Endothelial cell of umbilical vein (primary cell): ENCODE measurements at regions not wholly inside any gene's neighbourhood (a gene's known extent, or its start where the extent isn't known, plus 50 kb on each side); places are given as distances from the start of the nearest gene placed in this dataset.

Experiments
- BruUV-seq: library from RNA; stranded (reverse); fragments of 400-500 nt; replicated peaks from 2 replicates; lab custom pipeline; 2021; lab: Mats Ljungman, UMichigan
- CTCF ChIA-PET: fragments of 300-600, 350-600 bp; sonication (Branson Sonifier 250); formaldehyde crosslinking; loops from one replicate; lab custom pipeline; 2021; ENCODE audit warnings: antibody characterized with exemption, inconsistent platforms; lab: Charles Lee
- POLR2A ChIA-PET: fragments of 300-600, 350-600 bp; sonication (Branson Sonifier 250); formaldehyde crosslinking; loops from one replicate; lab custom pipeline; 2021; ENCODE audit warnings: antibody characterized with exemption, inconsistent platforms; lab: Charles Lee
- DNase-seq: peaks from one replicate; pipeline ENCODE4 v3.0.0-alpha.2; 2011; ENCODE audit warnings: low read depth, low spot score
- FAIRE-seq: peaks from 2 replicates; lab custom pipeline; 2011; peaks lifted over from hg19 to GRCh38; lab: Jason Lieb, UNC
- H2AFZ ChIP-seq: 2 replicates; pipeline ENCODE4 v1.6.0; 2012; ENCODE audit warnings: low read depth, low read length, control low read depth, inconsistent platforms
- H3K27ac ChIP-seq: 2 replicates; pipeline ENCODE4 v1.5.1; 2011; ENCODE audit warnings: low read depth, mild to moderate bottlenecking, control low read depth, low read length, moderate library complexity; ENCODE audit not compliant: insufficient read depth
- H3K27me3 ChIP-seq, 2 experiments: 2 replicates each; pipeline versions ENCODE4 v1.6.0 to v1.6.1; 2011; ENCODE audit warnings: low read length in 2 of 2, mixed read lengths in 1 of 2; ENCODE audit not compliant: control insufficient read depth in 2 of 2, insufficient read depth in 2 of 2
- H3K36me3 ChIP-seq, 2 experiments: 2 replicates in 1 of 2; 3 replicates in 1 of 2; pipeline ENCODE4 v1.5.1; 2011; ENCODE audit warnings: low read length in 2 of 2, mild to moderate bottlenecking in 1 of 2, moderate library complexity in 1 of 2; ENCODE audit not compliant: control insufficient read depth in 2 of 2, insufficient read depth in 2 of 2; ENCODE audit errors: extremely low read depth in 1 of 2
- H3K4me1 ChIP-seq: 3 replicates; pipeline ENCODE4 v1.5.1; 2011; ENCODE audit warnings: mild to moderate bottlenecking, low read length; ENCODE audit not compliant: control insufficient read depth, insufficient read depth; ENCODE audit errors: extremely low read depth
- H3K4me2 ChIP-seq: 2 replicates; pipeline ENCODE4 v1.6.1; 2011; ENCODE audit warnings: low read length, control low read depth, mixed read lengths; ENCODE audit not compliant: insufficient read depth
- H3K4me3 ChIP-seq, 3 experiments: fragments of 200-600 bp in 1 of 3; sonication (generic), shearing (Covaris generic) in 1 of 3; replicated peaks in 1 of 3; 2 replicates each; pipeline ENCODE4 v1.5.1; 2011 to 2016; ENCODE audit warnings: control low read depth in 3 of 3, low read length in 3 of 3, mild to moderate bottlenecking in 2 of 3, inconsistent platforms in 1 of 3, low read depth in 1 of 3, moderate library complexity in 1 of 3; ENCODE audit not compliant: insufficient read depth in 1 of 3
- H3K79me2 ChIP-seq: 2 replicates; pipeline ENCODE4 v1.6.0; 2012; ENCODE audit warnings: low read length, inconsistent platforms; ENCODE audit not compliant: control insufficient read depth, insufficient read depth
- H3K9ac ChIP-seq: replicated peaks from 2 replicates; pipeline ENCODE3; 2011; ENCODE audit warnings: low read length, control low read depth; ENCODE audit not compliant: insufficient read depth; ENCODE audit errors: extremely low read depth
- H3K9me1 ChIP-seq: replicated peaks from 3 replicates; pipeline ENCODE4 v1.6.0; 2011; ENCODE audit warnings: mild to moderate bottlenecking, low read length; ENCODE audit not compliant: control insufficient read depth, insufficient read depth; ENCODE audit errors: extremely low read depth
- H3K9me3 ChIP-seq: replicated peaks from 2 replicates; pipeline ENCODE4 v1.5.1; 2012; ENCODE audit warnings: low read length, inconsistent platforms; ENCODE audit not compliant: control insufficient read depth, insufficient read depth
- H4K20me1 ChIP-seq: replicated peaks from 2 replicates; pipeline ENCODE3; 2011; ENCODE audit warnings: mild to moderate bottlenecking, low read length; ENCODE audit not compliant: control insufficient read depth, insufficient read depth; ENCODE audit errors: extremely low read depth
- EZH2 ChIP-seq: IDR thresholded peaks from 2 replicates; pipeline ENCODE4 v1.6.1; 2012; ENCODE audit warnings: borderline replicate concordance, low read depth, mild to moderate bottlenecking, moderate library complexity, low read length, inconsistent platforms; ENCODE audit not compliant: severe bottlenecking
- FOS ChIP-seq: IDR thresholded peaks from 2 replicates; pipeline ENCODE4 v1.6.1; 2011; ENCODE audit warnings: mild to moderate bottlenecking, low read length, moderate library complexity, borderline replicate concordance; ENCODE audit not compliant: insufficient read depth
- GATA2 ChIP-seq: IDR thresholded peaks from 2 replicates; pipeline ENCODE4 v1.7.0; 2011; ENCODE audit warnings: low read depth, mild to moderate bottlenecking, moderate library complexity, mixed read lengths, low read length; ENCODE audit not compliant: insufficient read length, insufficient read depth
- JUN ChIP-seq: IDR thresholded peaks from 2 replicates; pipeline ENCODE4 v1.6.1; 2011; ENCODE audit warnings: borderline replicate concordance, low read depth; ENCODE audit not compliant: insufficient read length, insufficient read depth
- MYC ChIP-seq: IDR thresholded peaks from one replicate; pipeline ENCODE4 v1.6.1; 2011; ENCODE audit warnings: mild to moderate bottlenecking, low read depth, low read length
- POLR2A ChIP-seq: IDR thresholded peaks from 2 replicates; pipeline ENCODE4 v1.6.1; 2012; ENCODE audit warnings: low read depth, mild to moderate bottlenecking, control low read depth, low read length
- POLR2AphosphoS5 ChIP-seq: IDR thresholded peaks from 2 replicates; pipeline ENCODE4 v1.6.1; 2012; ENCODE audit warnings: low read depth, mild to moderate bottlenecking, control low read depth, low read length, moderate library complexity; ENCODE audit not compliant: insufficient read depth
- dilution Hi-C: fragments of 300-500 bp; cut with MboI; formaldehyde crosslinking; loops from one replicate; pipeline ENCODE4 v1.15.0; 2019; ENCODE audit warnings: low sequenced_read_pairs; ENCODE audit not compliant: extremely low pct_ligation_motif_present
- intact Hi-C: fragments of 100-400 bp; cut with micrococcal nuclease; formaldehyde crosslinking; loops from one replicate; pipeline ENCODE4 v1.10.0; 2022
- TF ChIP-seq, protein P1 (sequence below): IDR thresholded peaks from 2 replicates; pipeline ENCODE4 v1.6.1; 2011; ENCODE audit not compliant: insufficient read depth, insufficient read length
- TF ChIP-seq, protein P2 (sequence below), 2 donors: IDR thresholded peaks; 1 replicate in 1 of 2; 2 replicates in 1 of 2; pipeline ENCODE4 v1.5.1; 2011; ENCODE audit warnings: low read length in 2 of 2, mild to moderate bottlenecking in 2 of 2, moderate library complexity in 2 of 2, control low read depth in 1 of 2, inconsistent platforms in 1 of 2, low read depth in 1 of 2; ENCODE audit not compliant: insufficient read depth in 1 of 2; ENCODE audit errors: extremely low read depth in 1 of 2

DNA sequence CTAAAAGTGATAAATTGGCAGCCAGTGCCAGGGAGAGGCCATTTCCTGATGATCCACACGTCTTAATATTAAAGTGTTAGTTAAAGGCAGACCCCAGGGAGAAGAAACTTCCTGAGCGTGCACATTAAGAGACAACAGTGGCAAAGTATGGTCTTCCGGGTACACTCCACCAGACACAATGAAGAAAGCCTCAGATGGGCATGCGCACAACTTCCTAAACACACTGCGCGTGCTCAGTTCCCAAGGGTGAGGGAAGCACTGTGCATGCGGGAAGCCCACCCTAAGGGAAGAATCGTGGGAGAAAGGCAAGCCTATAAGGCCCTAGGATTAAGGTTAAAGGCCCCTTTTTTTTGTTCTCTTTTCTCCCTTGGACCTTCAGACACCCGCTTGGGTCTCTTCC lies 140.7 kb upstream of the CDKN3 start:
- H3K27ac ChIP-seq = no peak overlapping the region
- intact Hi-C loops (no loop called here), dilution Hi-C loops (no loop called here)
- no peak overlapping the region for H3K9ac ChIP-seq
- TF ChIP-seq EZH2 (no peak), POLR2A (no peak), FOS (no peak), JUN (no peak), GATA2 (no peak)
- TF ChIP-seq, protein P1, sequence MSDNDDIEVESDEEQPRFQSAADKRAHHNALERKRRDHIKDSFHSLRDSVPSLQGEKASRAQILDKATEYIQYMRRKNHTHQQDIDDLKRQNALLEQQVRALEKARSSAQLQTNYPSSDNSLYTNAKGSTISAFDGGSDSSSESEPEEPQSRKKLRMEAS = no peak
- no peaks in the 10 kb centered on the region for H4K20me1 ChIP-seq
- no peak overlapping the region for H3K4me3 ChIP-seq
- no peak overlapping the region for H3K4me2 ChIP-seq
- DNase-seq = no peak
- ChIA-PET POLR2A (no interaction called here), CTCF (no interaction called here)
- no peaks in the 10 kb centered on the region for H3K9me3 ChIP-seq
- no peaks in the 10 kb centered on the region for H3K79me2 ChIP-seq
- H3K9me1 ChIP-seq = no peaks in the 10 kb centered on the region
- peaks cover 5% of the 10 kb centered on the region for H3K4me1 ChIP-seq
- no peaks in the 10 kb centered on the region for H3K36me3 ChIP-seq
- no peaks in the 10 kb centered on the region for H3K27me3 ChIP-seq
- no peak overlapping the region for H2AFZ ChIP-seq
- no TSS peak for BruUV-seq
- FAIRE-seq = no peak

DNA sequence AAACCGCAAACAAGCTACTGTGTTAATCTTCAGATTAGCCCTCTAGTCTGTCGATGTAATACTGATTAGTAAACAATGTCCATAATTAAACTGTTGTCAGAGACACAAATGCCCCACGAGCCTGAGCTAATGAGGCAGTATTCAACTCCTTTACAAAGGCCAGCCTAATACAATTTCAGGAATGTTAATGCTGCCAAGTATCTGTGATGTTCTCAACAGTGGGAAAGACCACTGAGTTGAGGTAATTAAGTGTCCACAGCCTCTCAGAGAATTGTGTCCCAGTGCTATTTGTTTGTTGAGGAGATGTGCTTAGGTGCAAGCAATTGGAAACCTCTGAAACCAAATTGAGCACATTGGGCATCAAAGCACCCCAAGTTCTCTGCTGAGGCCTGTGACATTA lies 139.4 kb upstream of the CDKN3 start:
- Histone ChIP-seq H3K9ac (no peak overlapping the region), H3K4me2 (no peak overlapping the region), H3K4me3 (no peak overlapping the region), H3K9me3 (no peaks in the 10 kb centered on the region), H3K27me3 (no peaks in the 10 kb centered on the region), H3K27ac (no peak overlapping the region), H3K4me1 (peaks cover 5% of the 10 kb centered on the region), H4K20me1 (no peaks in the 10 kb centered on the region), H2AFZ (no peak overlapping the region), H3K36me3 (no peaks in the 10 kb centered on the region), H3K79me2 (no peaks in the 10 kb centered on the region), H3K9me1 (no peaks in the 10 kb centered on the region)
- BruUV-seq = no TSS peak
- TF ChIP-seq POLR2AphosphoS5 = no peak
- TF ChIP-seq GATA2 = no peak
- no peak for TF ChIP-seq FOS
- no peak for TF ChIP-seq JUN
- TF ChIP-seq, protein P1 = no peak
- no peak for TF ChIP-seq MYC
- TF ChIP-seq POLR2A = no peak
- no peak for TF ChIP-seq EZH2
- TF ChIP-seq, protein P2, sequence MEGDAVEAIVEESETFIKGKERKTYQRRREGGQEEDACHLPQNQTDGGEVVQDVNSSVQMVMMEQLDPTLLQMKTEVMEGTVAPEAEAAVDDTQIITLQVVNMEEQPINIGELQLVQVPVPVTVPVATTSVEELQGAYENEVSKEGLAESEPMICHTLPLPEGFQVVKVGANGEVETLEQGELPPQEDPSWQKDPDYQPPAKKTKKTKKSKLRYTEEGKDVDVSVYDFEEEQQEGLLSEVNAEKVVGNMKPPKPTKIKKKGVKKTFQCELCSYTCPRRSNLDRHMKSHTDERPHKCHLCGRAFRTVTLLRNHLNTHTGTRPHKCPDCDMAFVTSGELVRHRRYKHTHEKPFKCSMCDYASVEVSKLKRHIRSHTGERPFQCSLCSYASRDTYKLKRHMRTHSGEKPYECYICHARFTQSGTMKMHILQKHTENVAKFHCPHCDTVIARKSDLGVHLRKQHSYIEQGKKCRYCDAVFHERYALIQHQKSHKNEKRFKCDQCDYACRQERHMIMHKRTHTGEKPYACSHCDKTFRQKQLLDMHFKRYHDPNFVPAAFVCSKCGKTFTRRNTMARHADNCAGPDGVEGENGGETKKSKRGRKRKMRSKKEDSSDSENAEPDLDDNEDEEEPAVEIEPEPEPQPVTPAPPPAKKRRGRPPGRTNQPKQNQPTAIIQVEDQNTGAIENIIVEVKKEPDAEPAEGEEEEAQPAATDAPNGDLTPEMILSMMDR (IDR thresholded peaks at IDR 0.05; ENCODE audit: extremely low read depth in 1 of 2, insufficient read depth in 1 of 2, low read depth in 1 of 2, low read length in 2 of 2) = no peak
- DNase-seq (no peak), FAIRE-seq (no peak)
- ChIA-PET CTCF (interaction anchor here (1.2 to 1.9 kb wide), 2 partner anchors 9 to 72 kb away, joined by 3 to 5 read pairs; no protein-coding TSS in a partner anchor), POLR2A (no interaction called here)
- dilution Hi-C loops = no loop called here
- intact Hi-C loops = no loop called here
